GM23338 (cell line): ENCODE measurements at regions not wholly inside any gene's neighbourhood (a gene's known extent, or its start where the extent isn't known, plus 50 kb on each side); places are given as distances from the start of the nearest gene placed in this dataset.

ENCODE experiments used
- CTCF ChIP-seq, 2 experiments: fragments of 200-600 bp in 1 of 2; sonication (generic) in 1 of 2; conservative IDR thresholded peaks; 2 replicates each; pipeline versions ENCODE4 v1.5.1 to v1.6.1; 2016 to 2017; ENCODE audit warnings: antibody characterized with exemption in 2 of 2, low read depth in 2 of 2, mild to moderate bottlenecking in 2 of 2, moderate library complexity in 1 of 2
- EZH2 ChIP-seq: fragments of 200-600 bp; sonication (generic); IDR thresholded peaks from one replicate; pipeline ENCODE4 v1.8.0; 2017; ENCODE audit warnings: antibody characterized with exemption, mild to moderate bottlenecking, low read depth; ENCODE audit not compliant: unreplicated experiment
- NANOG ChIP-seq: IDR thresholded peaks from 2 replicates; pipeline ENCODE4 v1.6.1; 2016; ENCODE audit warnings: antibody characterized with exemption, borderline replicate concordance
- POLR2AphosphoS5 ChIP-seq: IDR thresholded peaks from 2 replicates; pipeline ENCODE4 v1.6.1; 2016; ENCODE audit warnings: antibody characterized with exemption, low read depth

GRCh38 chr4:72983709-72984108 is 85.8 kb downstream of the COX18 start:
- TF ChIP-seq CTCF (conservative IDR thresholded peaks at IDR 0.05; ENCODE audit: low read depth in 2 of 2) (no peak), POLR2AphosphoS5 (no peak), EZH2 (no peak), NANOG (no peak)
